GM12864 (cell line): ENCODE measurements at regions not wholly inside any gene's neighbourhood (a gene's known extent, or its start where the extent isn't known, plus 50 kb on each side); places are given as distances from the start of the nearest gene placed in this dataset.

Experiments used
- DNase-seq: peaks from one replicate; pipeline ENCODE4 v3.0.0-alpha.2; 2011; ENCODE audit warnings: low read depth
- H3K4me3 ChIP-seq: 2 replicates; pipeline ENCODE4 v1.5.1; 2011; ENCODE audit warnings: mild to moderate bottlenecking, low read depth, low read length, control low read depth
- CTCF ChIP-seq: IDR thresholded peaks from 2 replicates; pipeline ENCODE4 v1.5.1; 2011; ENCODE audit warnings: low read depth, mild to moderate bottlenecking, moderate library complexity, low read length, control low read depth, inconsistent platforms; ENCODE audit errors: missing control alignments

DNA sequence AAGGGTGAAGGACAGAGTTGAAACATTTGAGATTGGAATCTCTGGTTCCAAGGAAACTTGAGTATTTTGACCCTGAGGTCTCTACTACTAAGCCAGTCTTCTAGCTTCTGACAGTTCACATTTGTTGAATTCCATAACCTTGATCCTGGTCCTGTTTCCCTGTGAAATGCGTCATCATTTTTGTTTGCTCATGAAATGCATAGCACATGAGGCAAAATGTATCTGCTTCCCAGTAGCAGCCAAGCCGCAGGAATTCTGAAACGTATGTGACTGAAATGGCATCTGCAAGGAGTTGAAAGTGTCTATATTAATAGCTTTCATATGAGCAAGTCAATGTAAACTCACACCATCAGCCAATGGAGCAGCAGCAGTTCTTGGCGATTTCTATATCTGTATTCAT lies 307.9 kb downstream of the CSNK1G3 start:
- no peak for TF ChIP-seq CTCF
- no peak for DNase-seq
- no peak overlapping the region for H3K4me3 ChIP-seq

DNA sequence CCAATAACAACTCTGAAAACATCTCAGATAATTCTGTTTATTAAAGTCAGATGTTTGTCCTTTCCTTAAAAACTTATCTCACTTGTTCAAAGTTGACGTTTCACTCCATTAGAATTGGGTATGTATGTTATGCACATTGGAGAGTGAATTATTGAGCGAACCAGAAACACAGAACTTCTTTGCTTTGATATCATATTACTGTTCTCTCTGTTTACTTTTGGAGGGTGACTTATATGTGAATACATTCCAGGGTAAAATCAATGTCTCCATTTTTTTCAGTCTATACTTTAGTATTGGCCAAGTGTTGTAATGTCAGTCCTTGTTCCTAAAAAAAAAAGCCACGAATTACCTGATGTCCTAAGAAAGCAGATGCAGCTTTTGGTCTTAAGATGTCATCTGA lies 307.4 kb downstream of the CSNK1G3 start:
- no peak for DNase-seq
- H3K4me3 ChIP-seq: no peak overlapping the region
- TF ChIP-seq CTCF: no peak

DNA sequence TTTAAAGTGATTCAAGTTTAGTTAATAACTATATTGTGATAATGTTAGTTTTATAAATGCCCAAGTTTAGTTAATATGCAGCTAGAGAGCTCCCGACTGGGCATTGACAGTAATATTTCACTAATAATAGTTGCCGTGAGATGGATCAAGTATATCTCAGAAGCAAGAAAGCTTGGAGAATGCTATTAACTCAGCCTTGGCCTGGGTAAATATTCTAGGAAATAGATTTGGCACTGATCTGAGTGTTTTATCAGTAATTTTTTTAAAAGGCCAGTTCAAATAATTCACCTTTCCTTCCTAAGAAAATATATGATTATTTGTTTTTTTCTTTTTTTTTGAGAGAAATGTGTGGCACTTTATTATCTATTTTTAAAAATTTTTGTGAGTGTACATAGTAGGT lies 305.3 kb downstream of the CSNK1G3 start:
- DNase-seq: no peak
- no peak overlapping the region for H3K4me3 ChIP-seq
- TF ChIP-seq CTCF: no peak

DNA sequence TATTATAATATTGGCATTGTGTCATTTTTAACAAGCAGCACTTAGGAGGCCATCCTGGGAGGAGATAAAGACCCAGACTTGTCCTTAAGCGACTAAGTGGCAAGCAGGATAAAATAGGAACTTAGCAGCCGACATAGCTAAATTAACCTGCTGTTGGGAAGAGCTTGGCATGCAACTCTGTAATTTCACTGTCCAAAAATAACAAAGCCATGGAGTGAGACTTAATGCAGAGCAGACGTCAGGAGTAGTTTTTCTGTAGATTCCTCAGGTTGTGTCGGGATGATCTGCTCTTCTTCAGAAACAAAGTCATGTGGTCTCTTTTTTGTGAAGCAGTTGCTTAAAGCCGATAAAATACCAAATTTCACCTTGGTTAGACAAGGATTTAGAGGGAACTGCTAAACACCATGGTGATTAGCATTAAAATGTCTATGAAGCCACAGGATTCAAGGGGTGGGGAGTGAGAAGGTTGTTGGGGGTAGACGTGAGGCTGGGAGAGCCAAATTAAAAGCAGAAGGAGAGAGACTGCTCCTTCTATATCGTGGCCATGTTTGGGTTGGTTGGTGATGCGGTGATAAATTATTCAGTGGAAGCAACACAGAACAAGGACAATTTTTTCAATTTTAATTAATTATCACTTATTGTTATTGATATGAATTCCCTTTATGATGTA lies 303.0 kb downstream of the CSNK1G3 start:
- no peak overlapping the region for H3K4me3 ChIP-seq
- DNase-seq: no peak
- TF ChIP-seq CTCF: no peak

GRCh38 chr5:123813937-123814624 lies 302.1 kb downstream of the CSNK1G3 start:
- no peak for DNase-seq

DNA sequence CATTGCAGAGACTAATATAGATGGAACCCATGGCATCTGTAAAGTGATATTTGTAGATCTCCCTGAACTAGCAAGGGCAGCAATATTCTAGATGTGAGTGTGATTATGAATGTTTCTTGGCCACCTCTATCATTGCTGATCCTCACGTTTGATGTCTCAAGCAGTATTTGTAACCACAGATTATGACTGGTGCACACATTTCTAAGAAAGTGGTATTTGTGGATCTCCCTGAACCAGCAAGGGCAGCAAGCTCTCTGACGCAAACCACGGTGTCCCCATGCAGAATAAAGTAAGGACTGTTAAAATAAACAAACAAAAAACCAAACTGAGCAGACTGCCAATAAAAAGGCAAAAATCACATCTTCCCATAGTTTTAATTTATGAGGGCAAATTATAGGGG lies 301.3 kb downstream of the CSNK1G3 start:
- DNase-seq: no peak
- no peak for TF ChIP-seq CTCF
- H3K4me3 ChIP-seq: no peak overlapping the region

More at GRCh38 chr5:123813937-123814624, 302.1 kb downstream of the CSNK1G3 start:
- no peak overlapping the region for H3K4me3 ChIP-seq
- TF ChIP-seq CTCF: no peak

GRCh38 chr5:123811831-123812230 lies 299.9 kb downstream of the CSNK1G3 start:
- no peak overlapping the region for H3K4me3 ChIP-seq
- no peak for TF ChIP-seq CTCF
- no peak for DNase-seq
